ENCODE measurements at regions not wholly inside any gene's neighbourhood (a gene's known extent, or its start where the extent isn't known, plus 50 kb on each side); places are given as distances from the start of the nearest gene placed in this dataset.
A peak's percentile ranks its signal among the peaks of the same experiment; 100 is the strongest.

GRCh38 chr7:126179916-126180315 is 1072.8 kb downstream of the GRM8 start:
- no TSS peak for BruUV-seq (replicated peaks)
- H3K4me1 ChIP-seq (replicated peaks in 1 of 2; ENCODE audit: control insufficient read depth in 2 of 2, insufficient read depth in 2 of 2, low read length in 2 of 2) = no peaks in the 10 kb centered on the region
- DNase-seq (ENCODE audit: extremely low read depth in 1 of 4, low spot score in 3 of 4) (no peak), FAIRE-seq (no peak), ATAC-seq (no peak)
- TF ChIP-seq HNRNPL (IDR thresholded peaks at IDR 0.05; ENCODE audit: low read depth, low read length) = peak; percentile 27; the same call in 1 of the 2 replicates
- no peak for TF ChIP-seq ZNF408 (CRISPR knock-in tag; IDR thresholded peaks at IDR 0.05; ENCODE audit: low read depth)
- H3K9ac ChIP-seq (ENCODE audit: insufficient read depth in 1 of 2, low read depth in 2 of 2, low read length in 2 of 2) = no peak overlapping the region
- H3K4me3 ChIP-seq = no peak overlapping the region
- H3K9me1 ChIP-seq (ENCODE audit: control insufficient read depth, insufficient read depth, low read length) = no peaks in the 10 kb centered on the region
- H3K4me2 ChIP-seq (ENCODE audit: insufficient read depth, low read length) = no peak overlapping the region
- no peaks in the 10 kb centered on the region for H4K20me1 ChIP-seq (replicated peaks; ENCODE audit: control insufficient read depth, insufficient read depth, low read length)
- ChIA-PET POLR2A (no interaction called here), CTCF (ENCODE audit: low intra/inter-chr PET ratio) (no interaction called here)
- no peaks in the 10 kb centered on the region for H3K79me2 ChIP-seq (ENCODE audit: control insufficient read depth, insufficient read depth, low read length)
- H3K36me3 ChIP-seq (ENCODE audit: control insufficient read depth, insufficient read depth, low read length) = no peaks in the 10 kb centered on the region
- no peaks in the 10 kb centered on the region; the same call in 1 of the 2 replicates for H3K9me3 ChIP-seq (replicated peaks; ENCODE audit: control insufficient read depth, insufficient read depth, low read depth, low read length)
- no peaks in the 10 kb centered on the region for H3K27me3 ChIP-seq (ENCODE audit: control insufficient read depth in 2 of 2, insufficient read depth in 2 of 2, low read length in 2 of 2)
- intact Hi-C loops (cut with micrococcal nuclease) = no loop called here
- in situ Hi-C loops (cut with MboI) = no loop called here
- no peak overlapping the region for H3K27ac ChIP-seq (ENCODE audit: extremely low read depth, low read depth, low read length)
- H2AFZ ChIP-seq (ENCODE audit: low read depth, low read length) = no peak overlapping the region

GRCh38 chr7:126178865-126179264 is 1073.9 kb downstream of the GRM8 start:
- Histone ChIP-seq H3K4me2 (ENCODE audit: insufficient read depth, low read length) (no peak overlapping the region), H3K27me3 (ENCODE audit: control insufficient read depth in 2 of 2, insufficient read depth in 2 of 2, low read length in 2 of 2) (no peaks in the 10 kb centered on the region), H4K20me1 (replicated peaks; ENCODE audit: control insufficient read depth, insufficient read depth, low read length) (no peaks in the 10 kb centered on the region), H3K9me1 (ENCODE audit: control insufficient read depth, insufficient read depth, low read length) (no peaks in the 10 kb centered on the region), H3K79me2 (ENCODE audit: control insufficient read depth, insufficient read depth, low read length) (no peaks in the 10 kb centered on the region), H3K4me3 (no peak overlapping the region), H3K9ac (ENCODE audit: insufficient read depth in 1 of 2, low read depth in 2 of 2, low read length in 2 of 2) (no peak overlapping the region), H3K36me3 (ENCODE audit: control insufficient read depth, insufficient read depth, low read length) (no peaks in the 10 kb centered on the region), H2AFZ (ENCODE audit: low read depth, low read length) (no peak overlapping the region), H3K27ac (ENCODE audit: extremely low read depth, low read depth, low read length) (no peak overlapping the region), H3K9me3 (replicated peaks; ENCODE audit: control insufficient read depth, insufficient read depth, low read depth, low read length) (no peaks in the 10 kb centered on the region; the same call in 1 of the 2 replicates), H3K4me1 (replicated peaks in 1 of 2; ENCODE audit: control insufficient read depth in 2 of 2, insufficient read depth in 2 of 2, low read length in 2 of 2) (no peaks in the 10 kb centered on the region)
- TF ChIP-seq, protein P1, sequence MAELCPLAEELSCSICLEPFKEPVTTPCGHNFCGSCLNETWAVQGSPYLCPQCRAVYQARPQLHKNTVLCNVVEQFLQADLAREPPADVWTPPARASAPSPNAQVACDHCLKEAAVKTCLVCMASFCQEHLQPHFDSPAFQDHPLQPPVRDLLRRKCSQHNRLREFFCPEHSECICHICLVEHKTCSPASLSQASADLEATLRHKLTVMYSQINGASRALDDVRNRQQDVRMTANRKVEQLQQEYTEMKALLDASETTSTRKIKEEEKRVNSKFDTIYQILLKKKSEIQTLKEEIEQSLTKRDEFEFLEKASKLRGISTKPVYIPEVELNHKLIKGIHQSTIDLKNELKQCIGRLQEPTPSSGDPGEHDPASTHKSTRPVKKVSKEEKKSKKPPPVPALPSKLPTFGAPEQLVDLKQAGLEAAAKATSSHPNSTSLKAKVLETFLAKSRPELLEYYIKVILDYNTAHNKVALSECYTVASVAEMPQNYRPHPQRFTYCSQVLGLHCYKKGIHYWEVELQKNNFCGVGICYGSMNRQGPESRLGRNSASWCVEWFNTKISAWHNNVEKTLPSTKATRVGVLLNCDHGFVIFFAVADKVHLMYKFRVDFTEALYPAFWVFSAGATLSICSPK (IDR thresholded peaks at IDR 0.05; ENCODE audit: borderline replicate concordance) = no peak
- CTCF ChIA-PET (ENCODE audit: low intra/inter-chr PET ratio) = no interaction called here
- ATAC-seq (no peak), DNase-seq (ENCODE audit: extremely low read depth in 1 of 4, low spot score in 3 of 4) (no peak), FAIRE-seq (no peak)
- intact Hi-C loops (cut with micrococcal nuclease) = no loop called here
- no TSS peak for BruUV-seq (replicated peaks)
- POLR2A ChIA-PET = no interaction called here
- in situ Hi-C loops (cut with MboI) = no loop called here
